H1 (cell line): ENCODE measurements at regions not wholly inside any gene's neighbourhood (a gene's known extent, or its start where the extent isn't known, plus 50 kb on each side); places are given as distances from the start of the nearest gene placed in this dataset.

Source experiments
- CBX5 ChIP-seq: fragments of 300-800, 300-1000 bp; sonication (generic); IDR thresholded peaks from 2 replicates; pipeline ENCODE4 v1.7.1; 2016; ENCODE audit warnings: antibody characterized with exemption, low read length, low read depth
- CEBPB ChIP-seq: IDR thresholded peaks from 2 replicates; pipeline ENCODE4 v1.6.1; 2012; ENCODE audit warnings: low read depth, low read length
- EZH2 ChIP-seq: fragments of 200-600 bp; sonication (generic); IDR thresholded peaks from 2 replicates; pipeline ENCODE4 v1.7.1; 2012; ENCODE audit warnings: low read depth, mild to moderate bottlenecking, moderate library complexity, low read length, inconsistent platforms; ENCODE audit not compliant: severe bottlenecking
- KDM4A ChIP-seq: IDR thresholded peaks from one replicate; pipeline ENCODE4 v1.7.1; 2012; ENCODE audit warnings: low read depth, mild to moderate bottlenecking, moderate library complexity, low read length, inconsistent platforms; ENCODE audit not compliant: severe bottlenecking
- MAFK ChIP-seq: IDR thresholded peaks from 2 replicates; pipeline ENCODE4 v1.6.1; 2012; ENCODE audit warnings: low read depth, mild to moderate bottlenecking, improper control_type of control experiment, low read length
- SP1 ChIP-seq: IDR thresholded peaks from 2 replicates; pipeline ENCODE4 v1.6.1; 2011; ENCODE audit warnings: low read depth, low read length

DNA sequence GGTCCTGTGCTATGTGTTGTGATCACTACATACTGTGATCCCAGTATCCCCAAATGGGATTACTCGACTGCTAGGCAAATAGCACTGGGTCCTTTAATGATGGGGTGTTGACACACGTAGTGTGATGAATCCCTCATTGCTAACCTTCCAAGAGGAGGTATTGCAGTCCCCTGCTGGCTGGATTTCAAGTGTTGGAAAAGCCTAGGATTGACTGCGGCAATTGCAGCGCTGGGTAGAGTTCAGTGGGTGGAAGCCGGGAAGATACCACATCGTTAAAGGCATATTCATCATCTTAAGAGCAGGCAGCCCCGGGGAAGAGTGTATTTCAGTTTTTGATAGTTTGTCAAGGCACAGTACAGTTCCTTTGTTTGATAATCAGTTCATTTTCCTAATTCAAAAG, 159.9 kb downstream of the TRIML1 start (continued):
- no peak for TF ChIP-seq CEBPB
- TF ChIP-seq CBX5: no peak
- TF ChIP-seq MAFK: no peak
- no peak for TF ChIP-seq SP1
- TF ChIP-seq EZH2: no peak
- TF ChIP-seq KDM4A: no peak
